ENCODE measurements at regions not wholly inside any gene's neighbourhood (a gene's known extent, or its start where the extent isn't known, plus 50 kb on each side); places are given as distances from the start of the nearest gene placed in this dataset.

- Histone ChIP-seq H3K4me3 (no peak overlapping the region), H3K27ac (no peak overlapping the region)
Measured at GRCh38 chr18:70429847-70430500, 141.1 kb downstream of the SOCS6 start.

GRCh38 chr18:70428439-70428838, 139.6 kb downstream of the SOCS6 start:
- H3K4me3 ChIP-seq, result no peak overlapping the region
- H3K27ac ChIP-seq, result no peak overlapping the region

DNA sequence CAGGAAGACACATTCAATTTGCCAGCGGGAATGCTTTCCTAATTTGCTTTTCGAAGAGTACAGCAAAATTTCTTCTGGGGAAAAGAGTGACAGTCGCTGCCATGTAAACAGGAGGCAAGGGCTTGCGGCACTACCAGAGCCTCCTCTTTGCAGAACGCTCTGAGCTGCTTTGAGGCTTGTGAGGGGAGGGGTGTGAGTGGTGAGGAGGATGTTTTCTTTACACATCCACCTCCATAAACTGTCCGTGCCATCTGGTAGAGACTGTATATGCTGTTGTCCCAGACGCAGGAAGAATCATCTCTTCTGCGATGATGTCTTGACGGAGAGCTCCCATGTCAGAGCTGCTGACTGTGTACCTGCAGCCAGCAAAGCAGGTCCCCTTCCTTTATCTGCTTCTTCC, 138.0 kb downstream of the SOCS6 start:
- Histone ChIP-seq H3K4me3 (no peak overlapping the region), H3K27ac (no peak overlapping the region)

DNA sequence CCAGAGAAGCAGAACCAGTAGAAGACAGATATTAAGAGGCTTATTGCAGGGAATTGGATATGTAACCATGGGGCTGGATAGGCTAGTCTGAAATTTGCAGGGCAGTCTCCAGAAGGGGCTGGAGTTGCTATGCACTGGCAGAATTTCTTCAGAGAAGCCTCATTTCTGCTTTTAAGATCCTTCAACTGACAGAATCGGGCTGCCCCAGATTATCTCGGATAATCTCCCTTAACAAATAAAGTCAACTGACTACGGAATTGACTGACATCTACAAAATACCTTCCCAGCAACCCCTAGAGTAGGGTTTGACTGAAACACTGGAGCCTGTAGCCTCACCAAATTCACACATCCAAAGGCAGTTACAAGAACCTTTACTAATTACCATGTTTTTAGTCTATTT, 136.4 kb downstream of the SOCS6 start:
- H3K27ac ChIP-seq, result no peak overlapping the region

GRCh38 chr18:70423988-70424387, 135.1 kb downstream of the SOCS6 start:
- H3K4me3 ChIP-seq, result no peak overlapping the region
- peak overlapping the region in 13 of 21 experiments; percentile 25 to 79 (median 65) for H3K27ac ChIP-seq

More for the DNA sequence above, 136.4 kb downstream of the SOCS6 start:
- no peak overlapping the region for H3K4me3 ChIP-seq

DNA sequence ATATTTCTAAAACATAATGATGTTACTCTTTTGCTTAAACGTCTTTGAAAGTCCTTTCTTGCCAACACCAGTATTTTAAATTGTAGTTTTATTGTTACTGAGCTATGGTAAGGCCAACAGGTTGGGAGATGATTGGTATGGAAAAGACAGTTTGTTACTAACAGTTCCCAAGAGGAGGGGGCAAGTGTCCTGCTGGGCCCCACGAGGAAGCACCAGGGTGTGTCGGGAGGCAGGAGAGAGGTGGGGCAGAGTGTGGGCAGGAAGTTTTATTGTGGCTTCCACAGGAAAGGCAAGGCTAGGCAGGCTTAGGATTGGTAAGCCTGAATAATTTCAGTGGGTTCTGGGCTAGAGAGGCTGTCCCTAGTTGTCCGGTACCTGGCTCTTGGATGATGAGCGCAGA, 134.3 kb downstream of the SOCS6 start:
- Histone ChIP-seq H3K27ac (peak overlapping the region in 18 of 21 experiments; percentile 11 to 79 (median 57)), H3K4me3 (no peak overlapping the region)

- Histone ChIP-seq H3K4me3 (no peak overlapping the region), H3K27ac (peak overlapping the region in 13 of 21 experiments; percentile 25 to 79 (median 63))
Measured at GRCh38 chr18:70422391-70422965, 133.6 kb downstream of the SOCS6 start.

DNA sequence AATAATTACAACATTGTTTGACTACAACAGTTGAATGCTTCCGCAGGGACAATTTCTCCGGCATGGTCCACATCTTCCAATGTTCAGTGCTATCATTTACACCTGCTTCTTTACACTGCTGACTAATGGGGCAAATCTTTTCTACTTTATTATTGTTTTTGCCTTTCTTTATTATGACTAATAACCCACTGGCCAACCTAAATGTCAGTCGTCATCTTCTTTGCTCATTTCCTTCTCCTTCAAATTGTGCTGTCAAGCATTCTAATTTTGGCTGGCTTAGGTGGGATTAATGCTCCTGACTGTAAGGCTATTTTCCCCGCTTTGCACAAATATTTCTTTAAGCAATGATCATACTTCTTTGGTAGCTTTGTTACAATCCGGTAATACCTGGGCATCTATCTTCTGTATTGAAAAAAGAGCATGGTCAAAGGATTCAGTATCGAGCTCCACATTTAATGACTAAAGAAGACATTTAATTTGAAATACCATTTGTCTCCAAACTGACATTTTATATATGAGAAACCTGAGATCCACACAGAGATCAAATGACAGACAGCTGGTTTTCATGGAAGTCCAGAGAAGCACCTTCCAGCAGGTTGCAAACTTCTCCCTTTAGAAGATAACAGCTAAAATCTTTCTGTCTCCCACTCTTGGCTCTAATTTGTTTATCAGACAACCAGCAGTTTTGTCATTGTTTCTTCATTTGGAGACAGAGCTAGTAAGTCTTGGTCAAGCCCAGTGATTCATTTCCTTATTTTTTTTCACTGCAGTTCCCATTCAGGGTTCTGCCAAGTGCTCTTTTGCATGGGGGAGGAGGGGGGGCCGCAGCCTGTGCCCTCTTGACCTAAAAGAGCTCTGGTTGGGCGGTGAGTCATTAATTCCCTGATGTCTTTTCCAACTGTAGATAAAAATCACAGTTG, 132.9 kb downstream of the SOCS6 start:
- H3K27ac ChIP-seq, result peak overlapping the region in 9 of 21 experiments; percentile 7 to 73 (median 50)
- no peak overlapping the region for H3K4me3 ChIP-seq

DNA sequence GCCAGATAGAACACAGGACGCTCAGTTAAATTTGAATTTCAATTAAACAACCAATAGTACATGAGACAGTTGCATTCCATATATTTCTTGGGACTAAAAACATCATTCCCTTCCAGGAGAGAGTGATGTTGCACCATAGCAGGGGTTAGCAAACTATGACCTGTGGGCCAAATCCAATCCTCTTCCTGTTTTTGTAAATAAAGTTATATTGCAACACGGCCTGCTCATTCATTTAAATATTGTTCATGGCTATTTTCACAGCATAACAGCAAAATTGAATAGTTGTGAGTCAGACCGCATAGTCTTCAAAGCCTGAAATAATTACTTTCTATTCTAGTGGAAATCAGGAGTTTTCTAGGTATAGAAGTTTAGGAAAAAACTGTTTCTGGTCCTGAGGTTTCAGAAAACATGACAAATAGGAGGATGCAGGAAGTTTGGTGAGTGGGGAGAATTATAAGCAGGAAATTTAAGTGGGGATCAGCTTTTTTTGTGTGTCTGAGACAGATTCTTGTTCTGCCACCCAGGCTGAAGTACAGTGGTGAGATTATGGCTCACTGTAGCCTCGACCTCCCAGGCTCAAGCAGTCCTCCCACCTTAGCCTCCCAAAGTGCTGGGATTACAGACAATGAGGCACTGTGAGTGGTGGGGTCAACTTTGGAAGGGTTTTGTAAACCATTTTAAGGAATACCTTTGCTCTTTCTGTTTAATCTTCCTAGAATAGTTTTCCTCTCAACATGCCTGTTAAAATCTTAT, 131.5 kb downstream of the SOCS6 start:
- Histone ChIP-seq H3K4me3 (no peak overlapping the region), H3K27ac (peak overlapping the region in 1 of 21 experiments; percentile 16)

GRCh38 chr18:70419526-70419925, 130.7 kb downstream of the SOCS6 start:
- Histone ChIP-seq H3K4me3 (no peak overlapping the region), H3K27ac (no peak overlapping the region)

DNA sequence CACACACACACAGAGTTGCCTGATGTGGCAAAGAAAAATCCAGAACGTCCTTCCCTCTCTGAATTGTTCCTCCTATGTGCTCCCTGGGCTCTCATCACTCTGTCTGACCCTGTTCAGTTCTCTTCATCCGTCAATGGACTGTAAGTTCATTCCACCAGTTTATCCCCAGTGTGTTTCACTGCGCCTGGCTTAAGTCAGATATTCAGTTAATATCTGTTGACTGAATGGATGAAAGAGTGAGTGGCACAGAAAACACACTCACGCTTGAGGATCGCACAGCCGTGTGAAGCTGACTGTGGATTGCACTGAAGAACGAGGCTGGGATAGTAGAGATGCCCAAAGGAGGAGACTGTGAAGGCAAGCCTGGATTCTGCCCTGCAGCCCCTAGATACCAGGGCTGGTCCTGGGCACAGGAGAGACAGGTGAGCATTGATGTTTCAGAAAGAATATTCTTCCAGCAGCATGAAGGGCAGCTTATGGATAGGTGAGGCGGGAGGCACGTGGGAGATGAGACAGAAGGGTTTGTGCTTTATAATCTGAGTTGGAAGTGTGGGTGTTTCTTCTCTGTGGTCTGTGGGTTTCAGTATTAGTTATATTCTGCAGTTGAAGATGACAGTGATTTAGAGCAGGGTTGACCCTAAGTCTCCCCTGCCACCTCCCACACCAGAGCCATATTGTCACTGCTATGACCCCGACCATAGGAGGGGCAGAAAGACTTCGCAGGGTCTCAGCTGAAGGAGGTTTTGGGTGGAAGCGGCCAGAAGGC, 129.9 kb downstream of the SOCS6 start:
- Histone ChIP-seq H3K4me3 (no peak overlapping the region), H3K27ac (no peak overlapping the region)

- Histone ChIP-seq H3K27ac (no peak overlapping the region), H3K4me3 (no peak overlapping the region)
Measured at GRCh38 chr18:70417847-70418246, 129.0 kb downstream of the SOCS6 start.

DNA sequence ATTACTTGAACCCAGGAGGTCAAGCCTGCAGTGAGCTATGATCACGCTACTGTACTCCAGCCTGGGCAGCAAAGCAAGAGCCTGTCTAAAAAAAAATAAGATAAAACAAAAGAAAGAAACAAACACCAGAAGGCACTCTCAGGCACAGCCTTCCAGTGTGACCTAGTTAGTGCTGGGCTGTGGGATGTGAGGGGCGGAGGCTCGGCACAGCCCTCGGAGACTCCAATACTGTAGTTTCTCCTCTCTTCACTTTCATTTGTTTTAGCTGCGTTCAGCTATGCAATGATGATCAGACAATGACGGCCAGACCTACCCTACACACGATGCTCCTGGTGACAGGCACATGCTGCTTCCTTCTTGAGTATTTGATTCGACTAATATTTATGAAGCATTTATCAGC, 127.7 kb downstream of the SOCS6 start:
- H3K27ac ChIP-seq, result no peak overlapping the region
- H3K4me3 ChIP-seq, result no peak overlapping the region

- Histone ChIP-seq H3K27ac (peak overlapping the region in 2 of 21 experiments; percentile 13 to 42), H3K4me3 (no peak overlapping the region)
Measured at GRCh38 chr18:70415823-70416488, 127.1 kb downstream of the SOCS6 start.

- Histone ChIP-seq H3K27ac (no peak overlapping the region), H3K4me3 (no peak overlapping the region)
Measured at GRCh38 chr18:70414315-70414900, 125.6 kb downstream of the SOCS6 start.

- Histone ChIP-seq H3K4me3 (no peak overlapping the region), H3K27ac (no peak overlapping the region)
Measured at GRCh38 chr18:70413455-70413854, 124.6 kb downstream of the SOCS6 start.

GRCh38 chr18:70411876-70412435, 123.1 kb downstream of the SOCS6 start:
- Histone ChIP-seq H3K27ac (no peak overlapping the region), H3K4me3 (no peak overlapping the region)

- Histone ChIP-seq H3K27ac (no peak overlapping the region), H3K4me3 (no peak overlapping the region)
Measured at GRCh38 chr18:70411307-70411706, 122.5 kb downstream of the SOCS6 start.

Data from skin epidermis (tissue), 12 donors.